ENCODE measurements at regions not wholly inside any gene's neighbourhood (a gene's known extent, or its start where the extent isn't known, plus 50 kb on each side); places are given as distances from the start of the nearest gene placed in this dataset.

GRCh38 chr3:152019508-152019907 lies 146.1 kb downstream of the SUCNR1 start:
- H3K9me3 ChIP-seq = no peaks in the 10 kb centered on the region
- DNase-seq (no peak), ATAC-seq (no peak)
- no peak overlapping the region for H3K27ac ChIP-seq
- H3K27me3 ChIP-seq = no peaks in the 10 kb centered on the region
- TF ChIP-seq CTCF (IDR thresholded peaks at IDR 0.05) = no peak
- intact Hi-C loops (cut with DNase I) = no loop called here
- H3K4me1 ChIP-seq = no peaks in the 10 kb centered on the region
- H3K36me3 ChIP-seq = no peaks in the 10 kb centered on the region
- H3K4me3 ChIP-seq = no peak overlapping the region

GRCh38 chr3:152021951-152022461 lies 148.6 kb downstream of the SUCNR1 start:
- Histone ChIP-seq H3K27ac (no peak overlapping the region), H3K4me1 (no peaks in the 10 kb centered on the region), H3K4me3 (no peak overlapping the region), H3K27me3 (no peaks in the 10 kb centered on the region), H3K36me3 (no peaks in the 10 kb centered on the region), H3K9me3 (no peaks in the 10 kb centered on the region)
- ATAC-seq (peak; percentile 87), DNase-seq (no peak)
- intact Hi-C loops (cut with DNase I) = no loop called here
- no peak for TF ChIP-seq CTCF (IDR thresholded peaks at IDR 0.05)

GRCh38 chr3:152026033-152026556 lies 152.7 kb downstream of the SUCNR1 start:
- TF ChIP-seq CTCF (IDR thresholded peaks at IDR 0.05) = peak; percentile 23
- ATAC-seq (peak; percentile 26), DNase-seq (no peak)
- no peak overlapping the region for H3K27ac ChIP-seq
- intact Hi-C loops (cut with DNase I) = no loop called here
- no peaks in the 10 kb centered on the region for H3K4me1 ChIP-seq
- H3K9me3 ChIP-seq = no peaks in the 10 kb centered on the region
- no peaks in the 10 kb centered on the region for H3K27me3 ChIP-seq
- H3K36me3 ChIP-seq = no peaks in the 10 kb centered on the region
- H3K4me3 ChIP-seq = no peak overlapping the region

- no peak for DNase-seq
- H3K4me1 ChIP-seq = no peaks in the 10 kb centered on the region
- no peaks in the 10 kb centered on the region for H3K27me3 ChIP-seq
- TF ChIP-seq CTCF (IDR thresholded peaks at IDR 0.05) = no peak
- intact Hi-C loops (cut with DNase I) = no loop called here
- H3K36me3 ChIP-seq = no peaks in the 10 kb centered on the region
- no peaks in the 10 kb centered on the region for H3K9me3 ChIP-seq
- no peak for ATAC-seq
- H3K4me3 ChIP-seq = no peak overlapping the region
- no peak overlapping the region for H3K27ac ChIP-seq
Observed at GRCh38 chr3:152030320-152030719, 156.9 kb downstream of the SUCNR1 start.

GRCh38 chr3:152031321-152031720 lies 157.9 kb downstream of the SUCNR1 start:
- H3K4me1 ChIP-seq = no peaks in the 10 kb centered on the region
- ATAC-seq = no peak
- intact Hi-C loops (cut with DNase I) = no loop called here

More at GRCh38 chr3:152031321-152031720, 157.9 kb downstream of the SUCNR1 start:
- H3K27ac ChIP-seq = no peak overlapping the region
- H3K9me3 ChIP-seq = peaks cover under 1% of the 10 kb centered on the region
- no peak overlapping the region for H3K4me3 ChIP-seq
- H3K36me3 ChIP-seq = no peaks in the 10 kb centered on the region
- no peak for TF ChIP-seq CTCF (IDR thresholded peaks at IDR 0.05)
- H3K27me3 ChIP-seq = no peaks in the 10 kb centered on the region
- DNase-seq = no peak

Measured in upper lobe of right lung (tissue), 1 donor.